Superior temporal gyrus (tissue), 1 donor: ENCODE measurements at regions not wholly inside any gene's neighbourhood (a gene's known extent, or its start where the extent isn't known, plus 50 kb on each side); places are given as distances from the start of the nearest gene placed in this dataset.
"Not testable (repeated sequence)": the region's sequence is repeated elsewhere in the genome, so short reads cannot be mapped to it uniquely, and the experiment has no call there.

Source experiments
- DNase-seq: peaks from one replicate; pipeline ENCODE4 v3.0.0-alpha.2; 2016; ENCODE audit errors: extremely low spot score

DNA sequence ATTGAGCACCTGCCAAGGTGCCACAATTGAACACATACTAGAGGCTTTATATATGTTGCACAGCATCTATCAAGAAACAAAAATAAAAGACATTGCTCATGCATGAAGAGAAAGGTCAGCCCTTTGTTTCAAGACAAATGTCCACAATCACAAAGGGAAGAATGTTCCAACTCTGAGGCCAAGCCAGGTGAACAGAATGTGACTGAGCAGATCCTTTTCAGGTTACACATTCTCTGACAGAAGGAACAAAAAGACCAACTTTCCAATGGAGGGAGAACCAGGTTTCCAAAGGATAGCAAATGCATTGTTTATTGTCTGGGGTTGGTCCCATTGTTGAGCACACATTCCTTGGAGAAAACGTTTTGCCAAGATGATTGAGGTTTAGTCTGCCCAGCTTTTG lies 50.2 kb upstream of the FAM174B start:
- DNase-seq = no peak

DNA sequence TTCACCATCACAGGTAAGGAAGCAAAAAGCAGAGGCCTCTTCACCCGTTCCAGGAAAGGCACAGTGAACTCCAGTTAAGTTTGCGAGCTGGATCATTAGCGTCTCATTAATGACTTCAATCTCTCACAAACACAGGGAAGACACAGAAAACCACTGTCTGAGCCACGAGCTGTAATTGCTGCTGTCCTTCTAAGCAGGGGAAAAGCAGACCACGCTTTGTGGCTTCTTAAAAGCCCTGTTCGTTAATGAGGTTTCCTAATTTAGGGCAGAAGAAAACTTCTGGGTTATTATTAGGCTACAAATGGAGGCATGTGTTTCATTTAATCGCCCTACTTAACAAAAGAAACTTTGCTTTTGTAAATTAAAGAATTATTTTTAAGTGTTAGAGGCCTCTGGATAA lies 50.6 kb upstream of the FAM174B start:
- DNase-seq = no peak

DNA sequence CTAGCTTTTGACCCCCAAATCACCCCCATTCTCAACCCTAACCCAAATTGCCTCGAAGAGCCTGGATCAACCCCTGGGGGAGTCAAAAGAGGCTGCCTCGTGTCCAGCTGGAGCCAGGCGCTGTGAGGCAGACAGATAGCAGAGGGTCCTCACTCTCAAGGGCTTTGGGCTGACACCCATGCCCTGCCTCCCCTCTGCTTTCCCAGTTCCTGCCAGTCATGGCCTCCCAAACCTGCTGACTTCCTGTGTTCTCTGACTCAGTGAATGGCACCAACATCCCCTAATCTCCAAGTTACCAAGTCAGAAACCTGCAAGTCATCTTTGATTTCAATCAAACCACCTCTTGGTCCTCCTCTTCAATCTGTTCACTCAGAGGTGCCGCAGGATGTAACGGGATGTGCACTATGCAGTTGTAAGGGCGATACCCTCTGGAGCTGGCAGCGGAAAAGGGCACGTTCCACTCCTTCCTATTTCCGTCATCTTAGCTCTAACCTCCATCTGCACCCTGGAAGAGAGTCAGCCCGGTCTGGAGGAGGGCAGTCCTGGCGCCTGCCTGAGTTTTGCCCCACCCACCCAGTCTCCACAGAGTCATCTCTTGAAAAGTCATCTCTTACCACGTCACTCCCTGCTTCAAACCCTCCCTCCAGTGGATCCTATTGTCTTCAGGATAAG lies 52.4 kb upstream of the FAM174B start:
- DNase-seq = no peak

DNA sequence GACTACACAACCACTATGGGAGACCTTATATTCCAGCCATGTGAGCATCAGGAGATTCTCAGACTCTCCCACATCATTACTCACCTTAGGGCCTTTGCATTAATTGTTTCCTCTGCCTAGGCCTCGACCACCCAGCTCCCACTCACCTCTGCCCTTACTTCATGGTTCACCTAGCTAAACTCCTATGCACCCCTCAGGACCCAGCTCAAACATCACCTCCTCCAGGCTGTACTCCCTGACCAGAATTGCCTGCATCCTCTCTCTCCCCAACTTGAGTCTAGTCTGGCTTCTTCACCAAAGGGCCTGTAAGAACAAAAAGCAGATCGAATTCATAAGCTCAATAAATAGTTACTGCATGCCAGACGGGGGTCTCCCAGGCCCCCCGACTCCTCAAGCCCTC lies 53.1 kb upstream of the FAM174B start:
- DNase-seq = no peak

DNA sequence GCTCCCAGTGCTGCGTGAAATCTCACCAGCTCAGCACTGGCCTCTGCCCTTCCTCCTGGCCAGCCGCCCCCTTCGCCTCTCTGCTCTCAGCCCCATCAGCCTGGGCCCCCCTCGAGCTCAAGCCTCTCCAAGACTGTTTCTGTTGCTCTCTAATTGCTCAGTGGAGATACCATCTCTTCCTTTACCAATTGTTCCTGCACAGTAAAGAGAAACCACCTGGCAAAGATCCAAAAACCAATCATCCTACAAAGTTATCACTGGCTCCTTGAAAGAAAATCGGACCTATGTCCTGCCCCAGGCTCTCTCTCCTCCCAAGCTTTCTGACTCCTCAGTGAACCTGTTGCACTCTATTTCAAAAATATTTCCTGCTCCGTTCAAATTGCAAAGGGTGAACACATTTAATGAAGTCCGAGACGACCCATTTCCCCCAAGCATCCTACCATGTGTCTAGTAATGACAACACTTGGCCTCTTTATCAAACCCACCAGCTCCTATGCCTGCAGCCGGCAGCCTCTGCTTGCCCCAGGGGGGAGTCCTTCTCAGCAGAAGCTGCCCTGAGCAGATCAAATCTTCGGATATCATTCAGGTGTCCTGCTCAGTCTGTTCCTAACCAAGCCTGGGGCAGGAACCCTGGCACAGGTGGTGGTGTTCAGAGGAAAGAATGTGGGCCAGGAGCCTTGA lies 53.7 kb upstream of the FAM174B start:
- no peak for DNase-seq

DNA sequence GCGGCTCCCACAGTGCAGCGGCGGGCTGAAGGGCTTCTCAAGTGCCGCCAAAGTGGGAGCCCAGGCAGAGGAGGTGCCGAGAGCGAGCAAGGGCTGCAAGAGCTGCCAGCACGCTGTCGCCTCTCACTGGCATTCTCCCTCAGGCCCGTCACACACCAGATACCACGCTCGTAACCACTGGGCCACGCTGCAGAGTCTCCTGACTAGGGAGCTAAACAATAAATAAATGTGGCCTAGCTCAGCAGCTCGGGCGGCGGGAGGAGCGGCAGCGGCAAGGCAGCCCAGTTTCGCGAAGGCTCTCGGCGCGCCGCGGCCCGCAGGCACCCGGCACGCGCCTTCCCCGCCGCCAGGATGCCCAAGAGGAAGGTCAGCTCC lies 55.9 kb upstream of the FAM174B start:
- DNase-seq = no peak

DNA sequence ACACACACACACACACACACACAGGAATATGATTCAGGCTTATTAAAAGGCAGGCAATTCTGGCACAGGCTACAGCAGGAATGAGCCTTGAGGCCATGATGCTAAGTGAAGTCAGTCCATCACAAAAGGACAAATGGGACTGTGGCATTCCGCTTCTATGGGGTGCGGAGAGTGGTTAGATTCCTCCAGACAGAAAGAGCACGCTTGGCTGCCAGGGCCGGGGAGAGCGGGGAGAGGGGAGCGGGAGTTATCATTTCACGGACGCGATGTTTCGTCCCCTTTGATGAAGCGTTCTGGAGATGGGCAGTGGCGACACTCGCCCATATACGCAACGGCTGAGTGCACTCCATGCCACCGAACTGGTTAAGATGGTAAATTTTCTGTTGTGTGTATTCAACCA lies 58.5 kb upstream of the FAM174B start:
- peak; percentile 39 for DNase-seq

DNA sequence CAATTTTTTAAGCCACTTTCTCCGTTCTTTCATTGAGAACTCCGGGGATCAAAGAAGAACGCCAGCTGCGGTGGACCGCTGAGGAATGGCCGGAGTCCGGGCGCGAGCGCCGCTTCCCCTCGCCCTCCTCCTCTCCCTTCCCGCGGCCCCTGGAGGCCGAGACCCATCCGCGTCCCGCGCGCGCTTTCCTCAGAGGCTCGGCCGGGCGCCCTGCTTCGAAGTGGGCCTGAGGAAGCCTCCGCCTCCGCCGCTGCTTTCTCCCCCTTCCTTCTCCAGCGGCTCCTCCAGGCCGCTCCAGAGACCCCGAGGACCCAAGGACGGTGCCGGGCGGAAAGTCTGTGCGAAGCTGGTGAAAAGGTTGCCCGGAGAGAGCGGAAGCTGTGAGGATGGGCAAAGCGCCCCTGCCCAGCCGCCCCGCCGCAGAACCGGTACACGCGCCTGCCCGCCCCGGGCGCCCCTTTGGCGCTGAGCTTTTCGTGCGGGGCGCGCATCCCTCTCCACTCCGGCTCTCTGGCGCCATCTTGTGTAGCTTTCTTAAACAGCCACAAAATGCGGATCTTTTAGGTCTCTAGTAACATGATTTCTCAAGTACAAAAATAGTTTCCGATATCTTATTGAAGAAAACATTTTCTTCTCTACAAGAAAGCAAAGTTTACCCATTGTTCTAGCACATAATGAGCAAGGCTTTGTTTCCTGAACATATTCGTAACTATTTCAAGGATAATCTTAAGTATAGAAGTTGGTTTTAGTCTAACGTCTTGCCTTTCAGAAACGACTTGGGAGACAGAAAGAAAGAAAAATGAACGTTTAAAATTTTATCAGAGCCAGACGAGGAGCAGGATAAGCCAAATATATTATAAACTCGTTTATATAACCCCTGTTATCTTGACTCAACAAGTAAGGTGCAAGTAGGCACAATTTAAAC lies 59.2 kb upstream of the FAM174B start:
- peak; percentile 93 for DNase-seq

DNA sequence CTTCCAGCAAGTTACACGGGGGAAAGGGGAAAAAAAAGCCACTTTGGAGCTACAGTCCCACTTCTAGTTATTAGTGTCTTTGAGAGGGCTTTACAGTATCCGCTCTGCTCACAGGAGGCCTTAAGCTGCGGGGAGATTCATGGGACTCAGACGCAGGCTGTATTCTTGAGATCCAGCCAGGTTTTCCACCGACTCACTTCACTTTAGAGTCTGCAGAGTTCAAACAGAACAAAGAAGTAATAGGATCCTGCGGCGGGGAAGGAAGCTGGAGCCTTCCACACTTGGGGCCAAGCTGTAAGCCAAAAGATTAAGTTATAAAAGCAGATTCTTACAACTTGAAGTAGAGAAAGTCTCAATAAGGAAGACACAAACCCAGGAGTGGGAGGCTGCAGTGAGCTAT lies 60.2 kb upstream of the FAM174B start:
- no peak for DNase-seq

DNA sequence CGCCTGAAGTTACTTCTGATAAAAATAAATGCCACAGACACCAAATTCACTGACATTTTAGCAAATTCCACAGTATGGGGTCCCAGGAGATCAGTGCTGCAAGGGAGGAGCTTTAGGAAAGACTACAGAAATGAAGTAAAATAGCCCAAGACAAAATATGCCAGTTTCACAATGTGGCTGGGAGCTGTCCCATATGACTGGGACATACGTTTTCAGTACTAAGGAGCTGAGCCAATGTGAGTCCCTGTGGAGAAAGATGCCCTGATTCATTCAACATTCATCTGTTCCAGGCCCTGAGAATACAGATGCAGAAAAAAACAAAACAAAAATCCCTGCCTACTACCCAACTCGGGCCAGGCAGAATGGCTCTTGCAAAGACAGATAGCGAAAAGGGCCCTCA lies 63.4 kb upstream of the FAM174B start:
- DNase-seq = no peak

DNA sequence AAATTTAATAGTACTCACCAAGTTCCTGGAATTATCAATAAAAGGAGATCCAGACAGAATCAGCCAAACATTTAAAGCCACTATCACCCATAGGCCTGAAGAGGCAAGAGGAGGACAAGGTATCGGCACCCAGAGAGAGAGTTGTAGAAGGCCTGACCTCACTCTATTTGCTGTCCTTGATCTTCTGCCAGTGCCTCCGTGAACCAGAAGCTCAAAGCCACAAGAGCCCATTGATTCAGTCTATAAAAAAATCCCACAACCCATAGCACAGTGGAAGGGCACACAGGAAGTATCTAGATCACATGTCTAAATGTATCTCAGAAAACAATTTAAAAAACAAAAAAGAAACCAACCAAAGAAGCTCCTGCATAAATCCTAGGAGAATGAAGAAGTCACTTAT lies 68.6 kb upstream of the FAM174B start:
- no peak for DNase-seq

DNA sequence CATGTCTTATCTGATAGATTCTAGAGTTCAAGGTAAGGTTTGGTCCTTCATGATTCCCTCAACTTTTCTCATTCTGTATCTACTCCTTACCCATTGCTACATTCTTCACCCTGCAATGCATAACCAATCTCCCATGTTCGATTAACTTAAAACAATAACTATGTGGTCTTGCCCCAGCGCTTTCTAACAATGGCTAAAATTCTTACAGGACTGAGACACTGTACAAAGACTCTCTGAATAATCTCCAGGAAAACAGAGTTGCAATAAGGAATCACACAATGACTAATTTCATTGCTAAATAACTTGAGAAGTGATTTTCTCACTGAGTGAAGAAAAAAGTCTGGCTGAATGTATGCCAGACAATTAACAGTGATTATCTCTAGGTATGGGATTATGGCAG lies 69.6 kb upstream of the FAM174B start:
- DNase-seq = no peak

DNA sequence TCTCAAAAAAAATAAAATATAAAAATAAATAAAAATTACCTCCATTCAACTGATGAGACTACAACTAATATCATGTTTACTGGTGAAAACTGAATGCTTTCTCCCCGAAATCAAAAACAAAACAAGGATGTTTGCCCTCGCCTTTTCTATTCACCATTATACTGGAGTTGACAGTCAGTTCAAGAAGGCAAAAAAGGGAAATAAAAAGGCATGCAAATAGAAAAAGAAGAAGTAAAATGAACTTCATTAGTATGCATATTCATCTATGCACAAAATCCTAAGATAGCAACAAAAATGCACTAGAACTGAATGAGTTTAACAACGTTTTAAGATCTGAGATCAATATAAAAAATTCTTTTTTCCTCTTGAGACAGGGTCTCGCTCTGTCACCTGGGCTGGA lies 72.7 kb upstream of the FAM174B start:
- DNase-seq = no peak

DNA sequence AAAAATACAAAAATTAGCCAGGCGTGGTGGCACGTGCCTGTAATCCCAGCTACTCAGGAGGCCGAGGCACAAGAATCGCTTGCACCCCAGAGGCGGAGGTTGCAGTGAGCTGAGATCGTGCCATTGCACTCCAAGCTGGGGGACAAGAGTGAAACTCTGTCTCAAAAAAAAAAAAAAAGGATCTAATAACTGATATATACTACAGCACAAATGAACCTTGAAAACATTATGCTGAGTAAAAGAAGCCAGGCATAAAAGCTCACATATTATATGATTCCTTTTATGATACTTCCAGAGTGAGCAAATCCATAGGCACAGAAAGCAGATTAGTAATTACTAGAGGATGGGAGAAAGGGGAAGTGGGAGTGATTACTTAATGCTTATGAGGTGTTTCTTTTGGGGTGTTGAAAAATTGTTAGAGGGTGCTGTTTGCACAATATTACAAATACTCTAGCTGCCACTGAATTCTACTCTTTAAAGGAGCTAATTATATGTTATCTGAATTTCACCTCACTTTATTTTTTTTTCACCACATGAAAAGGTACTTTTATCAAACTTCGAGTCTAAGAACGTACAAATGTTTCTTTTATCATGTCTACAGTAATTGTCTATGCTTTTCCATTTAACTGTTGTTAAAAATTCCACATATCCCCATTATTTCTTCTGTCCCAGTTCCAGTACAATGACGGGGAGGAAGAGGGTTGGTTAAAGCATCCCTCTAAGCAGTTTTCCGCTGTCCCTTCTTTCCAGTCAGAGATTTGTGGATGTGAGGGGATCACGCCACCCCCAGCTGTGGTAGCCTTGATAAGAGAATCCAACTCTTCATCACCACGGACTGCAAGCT lies 77.7 kb upstream of the FAM174B start:
- no peak for DNase-seq

DNA sequence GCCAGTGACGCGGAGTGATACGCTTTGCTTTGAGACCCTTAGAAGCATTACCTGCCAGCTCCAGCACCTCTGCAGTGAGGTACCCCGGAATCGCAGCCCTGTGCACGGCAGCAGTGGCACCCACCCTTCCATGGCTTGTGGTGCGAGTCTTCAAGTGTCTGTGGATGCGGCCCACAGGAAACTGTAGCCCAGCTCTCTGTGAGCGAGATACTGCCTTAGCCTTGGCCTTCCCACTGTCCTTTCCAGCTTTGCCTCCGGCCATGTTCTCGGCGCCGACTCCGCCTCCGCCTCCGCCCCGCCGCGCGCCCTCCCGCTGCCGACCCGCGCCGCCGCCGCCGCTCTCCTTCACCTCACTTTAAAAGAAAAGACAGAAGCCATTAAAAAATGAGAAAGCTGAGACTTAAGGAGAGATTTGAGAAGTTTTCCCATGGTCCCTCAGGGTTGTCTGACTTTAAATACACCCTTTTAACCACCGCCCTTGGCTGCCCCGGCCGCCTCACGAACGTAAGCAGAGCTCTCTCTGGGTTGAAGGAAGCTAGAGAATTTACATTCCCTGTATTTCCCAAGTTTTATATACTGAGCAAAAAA lies 78.5 kb upstream of the FAM174B start:
- peak; percentile 44 for DNase-seq

DNA sequence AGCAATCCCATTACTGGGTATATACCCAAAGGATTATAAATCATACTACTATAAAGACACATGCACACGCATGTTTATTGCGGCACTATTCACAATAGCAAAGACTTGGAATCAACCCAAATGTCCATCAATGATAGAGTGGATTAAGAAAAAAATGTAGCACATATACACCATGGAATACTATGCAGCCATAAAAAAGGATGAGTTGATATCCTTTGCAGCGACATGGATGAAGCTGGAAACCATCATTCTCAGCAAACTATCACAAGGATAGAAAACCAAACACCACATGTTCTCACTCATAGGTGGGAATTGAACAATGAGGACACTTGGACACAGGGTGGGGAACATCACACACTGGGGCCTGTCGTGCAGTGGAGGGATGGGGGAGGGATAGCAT lies 83.7 kb upstream of the FAM174B start:
- DNase-seq = not testable (repeated sequence)

DNA sequence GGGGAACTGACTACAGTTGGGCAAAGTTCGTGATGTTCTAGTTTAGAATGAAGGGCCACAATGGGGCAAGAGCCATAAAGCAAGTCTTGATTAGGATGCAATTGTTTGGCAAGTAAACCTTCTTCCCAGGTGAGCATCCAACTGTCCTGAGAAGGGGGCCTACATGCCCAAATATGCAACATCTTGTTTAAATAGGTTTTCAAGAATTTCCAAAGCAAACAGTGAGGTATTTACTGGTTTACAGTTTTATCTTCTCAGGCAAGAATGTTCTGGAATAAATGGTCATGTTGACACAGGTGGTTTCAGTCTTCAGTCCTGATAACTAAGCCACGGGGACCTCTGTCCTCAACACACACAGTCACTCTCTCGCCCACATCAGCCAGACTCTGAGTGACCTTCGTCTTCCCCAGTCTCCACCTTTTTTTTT lies 90.3 kb upstream of the FAM174B start:
- no peak for DNase-seq

DNA sequence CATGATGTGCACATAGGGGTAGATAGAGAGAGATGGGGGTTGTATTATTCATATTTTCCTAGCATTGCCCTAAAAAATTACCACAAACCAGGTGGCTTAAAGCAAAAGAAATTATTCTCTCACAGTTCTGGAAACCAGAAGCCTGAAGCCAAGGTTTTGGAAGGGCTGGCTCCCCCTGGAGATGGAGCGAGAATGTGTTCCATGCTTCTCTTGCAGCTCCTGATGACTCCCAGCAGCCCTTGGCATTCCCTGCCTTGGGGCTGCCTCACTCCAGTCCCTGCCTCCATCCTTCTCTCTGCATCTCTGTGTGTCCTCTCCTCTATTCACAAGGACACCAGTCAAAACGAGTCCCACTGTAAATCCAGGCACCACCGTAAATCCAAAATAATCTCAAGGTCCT lies 91.5 kb upstream of the FAM174B start:
- no peak for DNase-seq

DNA sequence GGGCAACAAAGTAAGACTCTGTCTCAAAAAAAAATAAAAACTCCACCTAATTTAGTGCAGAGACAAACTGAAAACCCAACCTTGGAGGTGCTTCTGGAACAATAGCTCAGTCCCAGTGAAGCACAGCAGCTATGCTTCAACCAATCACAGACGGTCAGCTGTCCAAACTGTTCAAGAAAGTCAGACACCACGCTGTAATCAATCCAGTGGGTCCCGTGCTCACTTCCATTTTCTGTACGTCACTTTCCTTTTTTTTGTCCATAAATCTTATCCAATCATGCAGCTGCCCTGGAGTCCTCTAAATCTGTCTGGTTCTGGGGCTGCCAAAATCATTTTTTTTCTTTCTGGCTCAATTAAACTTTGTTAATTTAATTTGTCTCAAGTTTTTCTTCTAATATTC lies 93.6 kb upstream of the FAM174B start:
- no peak for DNase-seq

DNA sequence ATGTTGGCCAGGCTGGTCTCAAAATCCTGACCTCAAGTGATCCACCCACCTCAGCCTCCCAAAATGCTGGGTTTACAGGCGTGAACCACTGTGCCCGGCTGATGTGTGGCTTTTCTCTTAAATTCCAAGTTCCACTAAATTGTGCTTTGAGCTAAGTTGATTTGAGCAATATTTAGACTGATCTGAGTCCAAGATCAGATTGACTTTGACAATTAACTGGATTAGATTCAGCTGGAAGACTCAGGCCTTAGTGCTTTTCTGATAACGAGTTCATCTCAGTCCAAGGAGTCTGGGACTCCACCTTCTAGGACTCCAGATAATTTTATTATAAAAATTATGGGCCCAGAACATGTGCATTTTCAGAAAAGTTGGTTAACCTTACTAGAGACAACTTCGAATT lies 94.4 kb upstream of the FAM174B start:
- no peak for DNase-seq

DNA sequence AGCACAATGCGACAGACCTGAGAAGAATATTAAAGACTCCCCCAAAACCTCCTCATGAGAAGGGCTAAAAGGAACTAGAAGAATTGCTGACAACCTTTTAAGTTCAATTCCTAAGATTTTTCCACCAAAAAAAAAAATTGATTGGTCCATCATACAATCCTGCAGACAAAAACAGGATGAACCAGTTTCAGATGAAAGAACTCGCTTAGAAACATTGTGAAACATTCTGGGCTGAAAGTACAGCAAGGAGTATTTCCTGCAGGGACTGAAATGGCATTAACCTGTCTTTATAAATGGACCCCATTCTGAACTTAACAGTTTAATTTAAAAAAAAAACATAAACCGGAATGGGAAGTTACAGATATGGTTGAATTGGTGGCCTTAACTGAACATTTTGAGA lies 96.0 kb upstream of the FAM174B start:
- DNase-seq = no peak

DNA sequence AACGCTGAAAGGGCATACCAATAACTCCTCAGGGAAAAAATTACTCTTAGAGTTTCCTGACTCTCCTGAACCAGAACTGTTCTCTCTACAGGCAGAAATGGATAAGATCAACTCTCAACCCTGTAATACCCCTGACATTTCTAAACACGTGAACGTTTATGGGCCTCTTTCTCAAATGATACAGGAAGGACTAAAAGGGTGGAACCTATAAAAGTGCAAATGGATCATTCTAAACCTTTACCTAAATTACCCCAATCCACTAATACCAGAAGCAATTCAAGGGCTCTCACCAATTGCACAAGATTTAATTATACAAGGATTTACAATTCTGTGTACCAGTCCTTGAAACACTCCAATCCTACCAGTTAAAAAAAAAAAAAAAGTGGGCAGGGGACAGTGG lies 98.0 kb upstream of the FAM174B start:
- DNase-seq = no peak
